WTC11 (cell line): ENCODE measurements at regions not wholly inside any gene's neighbourhood (a gene's known extent, or its start where the extent isn't known, plus 50 kb on each side); places are given as distances from the start of the nearest gene placed in this dataset.

ENCODE experiments used
- ATAC-seq: fragments of 200-7000 bp; cut with Tn5 transposase; 2 replicates; pipeline ENCODE4 v1.10.0; 2021; ENCODE audit warnings: mild to moderate bottlenecking, moderate library complexity
- CTCF ChIA-PET: fragments of 300-600 bp; sonication (Branson Sonifier 250); formaldehyde crosslinking; loops from one replicate; lab custom pipeline; 2021; ENCODE audit warnings: antibody characterized with exemption; lab: Charles Lee
- POLR2A ChIA-PET: fragments of 350-600 bp; sonication (Branson Sonifier 250); formaldehyde crosslinking; loops from one replicate; lab custom pipeline; 2021; ENCODE audit warnings: antibody characterized with exemption; lab: Charles Lee
- DNase-seq: peaks from one replicate; pipeline ENCODE4 v3.0.0; 2021; ENCODE audit warnings: low spot score
- H3K27ac Mint-ChIP-seq: 2 replicates; pipeline ENCODE4 v1.8.0; 2021; ENCODE audit warnings: mixed read lengths
- H3K27me3 Mint-ChIP-seq: 2 replicates; pipeline ENCODE4 v1.8.0; 2021; ENCODE audit warnings: low read depth, mild to moderate bottlenecking, moderate library complexity, mixed read lengths
- H3K36me3 Mint-ChIP-seq: 2 replicates; pipeline ENCODE4 v1.8.0; 2021; ENCODE audit warnings: mixed read lengths
- H3K4me1 Mint-ChIP-seq: 2 replicates; pipeline ENCODE4 v1.8.0; 2022; ENCODE audit warnings: mixed read lengths
- H3K4me3 Mint-ChIP-seq: 2 replicates; pipeline ENCODE4 v1.8.0; 2021; ENCODE audit warnings: mild to moderate bottlenecking, moderate library complexity, mixed read lengths
- H3K9me3 Mint-ChIP-seq: 2 replicates; pipeline ENCODE4 v1.8.0; 2021; ENCODE audit warnings: mixed read lengths
- ATF6 ChIP-seq: sonication (generic); formaldehyde crosslinking; IDR thresholded peaks from 2 replicates; pipeline ENCODE4 v1.8.1; 2023; ENCODE audit warnings: mild to moderate bottlenecking, missing genetic modification reagents
- CDX4 ChIP-seq: fragments of 250-450 bp; sonication (Bioruptor Pico); IDR thresholded peaks from 2 replicates; pipeline ENCODE4 v1.9.0; 2021; ENCODE audit warnings: moderate library complexity, mild to moderate bottlenecking, inconsistent platforms, borderline replicate concordance
- CTCF ChIP-seq: fragments of 200-600 bp; IDR thresholded peaks from 2 replicates; pipeline ENCODE4 v1.8.0; 2022; ENCODE audit warnings: antibody characterized with exemption
- E2F5 ChIP-seq: sonication (generic); formaldehyde crosslinking; IDR thresholded peaks from 2 replicates; pipeline ENCODE4 v1.8.1; 2022; ENCODE audit warnings: mild to moderate bottlenecking, moderate library complexity, missing genetic modification reagents
- EMX1 ChIP-seq: fragments of 250-450 bp; sonication (Bioruptor Pico); IDR thresholded peaks from 2 replicates; pipeline ENCODE4 v1.8.0; 2021; ENCODE audit warnings: mild to moderate bottlenecking
- GABPB1 ChIP-seq: sonication (generic); formaldehyde crosslinking; IDR thresholded peaks from 2 replicates; pipeline ENCODE4 v1.8.1; 2023; ENCODE audit warnings: mild to moderate bottlenecking, missing genetic modification reagents
- GTF2I ChIP-seq: fragments of 250-450 bp; sonication (Bioruptor Pico); conservative IDR thresholded peaks from 2 replicates; pipeline ENCODE4 v1.4.0; 2021; ENCODE audit warnings: mild to moderate bottlenecking
- HMGA2 ChIP-seq: fragments of 250-450 bp; sonication (Bioruptor Pico); IDR thresholded peaks from 2 replicates; pipeline ENCODE4 v1.4.0; 2021; ENCODE audit warnings: mild to moderate bottlenecking, moderate library complexity
- IRF1 ChIP-seq: sonication (generic); formaldehyde crosslinking; IDR thresholded peaks from 2 replicates; pipeline ENCODE4 v1.8.0; 2023; ENCODE audit warnings: missing genetic modification reagents
- KAT7 ChIP-seq: sonication (generic); formaldehyde crosslinking; IDR thresholded peaks from 2 replicates; pipeline ENCODE4 v1.8.1; 2023; ENCODE audit warnings: missing genetic modification reagents, mild to moderate bottlenecking, borderline replicate concordance
- MYBL2 ChIP-seq: sonication (generic); formaldehyde crosslinking; IDR thresholded peaks from 2 replicates; pipeline ENCODE4 v1.8.1; 2023; ENCODE audit warnings: mild to moderate bottlenecking, moderate library complexity, missing genetic modification reagents
- NR2C2 ChIP-seq: sonication (generic); formaldehyde crosslinking; IDR thresholded peaks from 2 replicates; pipeline ENCODE4 v1.8.0; 2022; ENCODE audit warnings: mild to moderate bottlenecking, missing genetic modification reagents
- RORB ChIP-seq: fragments of 250-450 bp; sonication (Bioruptor Pico); IDR thresholded peaks from 2 replicates; pipeline ENCODE4 v1.9.0; 2021; ENCODE audit warnings: mild to moderate bottlenecking
- SMAD3 ChIP-seq: sonication (generic); formaldehyde crosslinking; IDR thresholded peaks from 2 replicates; pipeline ENCODE4 v1.8.0; 2022; ENCODE audit warnings: missing genetic modification reagents, mild to moderate bottlenecking, borderline replicate concordance
- TEAD4 ChIP-seq: sonication (generic); formaldehyde crosslinking; IDR thresholded peaks from 2 replicates; pipeline ENCODE4 v1.8.0; 2022; ENCODE audit warnings: mild to moderate bottlenecking, missing genetic modification reagents
- USF1 ChIP-seq: sonication (generic); formaldehyde crosslinking; IDR thresholded peaks from 2 replicates; pipeline ENCODE4 v1.8.0; 2022; ENCODE audit warnings: mild to moderate bottlenecking, missing genetic modification reagents
- ZNF232 ChIP-seq: sonication (generic); formaldehyde crosslinking; IDR thresholded peaks from 2 replicates; pipeline ENCODE4 v1.8.0; 2022; ENCODE audit warnings: mild to moderate bottlenecking, missing genetic modification reagents
- ZNF281 ChIP-seq: sonication (generic); formaldehyde crosslinking; IDR thresholded peaks from 2 replicates; pipeline ENCODE4 v1.8.0; 2023; ENCODE audit warnings: mild to moderate bottlenecking, missing genetic modification reagents
- ZNF317 ChIP-seq: sonication (generic); formaldehyde crosslinking; IDR thresholded peaks from 2 replicates; pipeline ENCODE4 v1.8.1; 2023; ENCODE audit warnings: low read depth, mild to moderate bottlenecking, moderate library complexity, missing genetic modification reagents, borderline replicate concordance
- ZNF396 ChIP-seq: fragments of 250-450 bp; sonication (Bioruptor Pico); IDR thresholded peaks from 2 replicates; pipeline ENCODE4 v1.8.0; 2021; ENCODE audit warnings: mild to moderate bottlenecking, moderate library complexity, borderline replicate concordance
- ZNF532 ChIP-seq: fragments of 250-450 bp; sonication (Bioruptor Pico); IDR thresholded peaks from 2 replicates; pipeline ENCODE4 v1.9.0; 2021; ENCODE audit warnings: mild to moderate bottlenecking, borderline replicate concordance

GRCh38 chr3:76132154-76132470 lies 346.8 kb upstream of the ZNF717 start (continued):
- no peak for TF ChIP-seq ZNF281 (CRISPR knock-in tag)

- Mint-ChIP-seq H3K4me1 (peaks cover 13% of the 10 kb centered on the region), H3K4me3 (no peak overlapping the region), H3K9me3 (no peaks in the 10 kb centered on the region), H3K27ac (no peak overlapping the region; the same call in 1 of the 2 replicates), H3K36me3 (no peaks in the 10 kb centered on the region), H3K27me3 (no peaks in the 10 kb centered on the region)
- no peak for TF ChIP-seq GTF2I
- no peak for TF ChIP-seq SMAD3
- TF ChIP-seq IRF1 (CRISPR knock-in tag), result no peak
- no peak for TF ChIP-seq ZNF232
- TF ChIP-seq KAT7 (CRISPR knock-in tag), result no peak
- TF ChIP-seq MYBL2 (CRISPR knock-in tag), result no peak
- no peak for TF ChIP-seq GABPB1 (CRISPR knock-in tag)
- no peak for TF ChIP-seq ZNF396 (CRISPR knock-in tag)
- TF ChIP-seq ATF6 (CRISPR knock-in tag), result no peak
- no peak for TF ChIP-seq HMGA2 (CRISPR knock-in tag)
- TF ChIP-seq RORB (CRISPR knock-in tag), result no peak
- TF ChIP-seq NR2C2 (CRISPR knock-in tag), result no peak
- TF ChIP-seq EMX1 (CRISPR knock-in tag), result no peak
- TF ChIP-seq TEAD4, result no peak
- TF ChIP-seq ZNF532 (CRISPR knock-in tag), result no peak
- ATAC-seq (no peak), DNase-seq (no peak)
- CTCF ChIA-PET, result no interaction called here
- POLR2A ChIA-PET, result no interaction called here
Measured at GRCh38 chr3:76134166-76134565, 348.8 kb upstream of the ZNF717 start.

GRCh38 chr3:76138921-76139320 lies 353.6 kb upstream of the ZNF717 start:
- POLR2A ChIA-PET, result no interaction called here
- CTCF ChIA-PET, result interaction anchor here (1.0 kb wide), 1 partner anchor 233 kb away, joined by 3 read pairs; no protein-coding TSS in a partner anchor
- Mint-ChIP-seq H3K4me1 (peaks cover 9% of the 10 kb centered on the region), H3K27ac (no peak overlapping the region), H3K36me3 (no peaks in the 10 kb centered on the region), H3K4me3 (no peak overlapping the region), H3K27me3 (no peaks in the 10 kb centered on the region), H3K9me3 (no peaks in the 10 kb centered on the region)
- ATAC-seq, result no peak
- DNase-seq, result no peak
- no peak for TF ChIP-seq USF1 (CRISPR knock-in tag)
- no peak for TF ChIP-seq E2F5
- TF ChIP-seq CTCF, result no peak
- TF ChIP-seq CDX4, result no peak
- no peak for TF ChIP-seq ZNF317
